ENCODE measurements at regions not wholly inside any gene's neighbourhood (a gene's known extent, or its start where the extent isn't known, plus 50 kb on each side); places are given as distances from the start of the nearest gene placed in this dataset.
"Not testable (repeated sequence)": the region's sequence is repeated elsewhere in the genome, so short reads cannot be mapped to it uniquely, and the experiment has no call there.

DNA sequence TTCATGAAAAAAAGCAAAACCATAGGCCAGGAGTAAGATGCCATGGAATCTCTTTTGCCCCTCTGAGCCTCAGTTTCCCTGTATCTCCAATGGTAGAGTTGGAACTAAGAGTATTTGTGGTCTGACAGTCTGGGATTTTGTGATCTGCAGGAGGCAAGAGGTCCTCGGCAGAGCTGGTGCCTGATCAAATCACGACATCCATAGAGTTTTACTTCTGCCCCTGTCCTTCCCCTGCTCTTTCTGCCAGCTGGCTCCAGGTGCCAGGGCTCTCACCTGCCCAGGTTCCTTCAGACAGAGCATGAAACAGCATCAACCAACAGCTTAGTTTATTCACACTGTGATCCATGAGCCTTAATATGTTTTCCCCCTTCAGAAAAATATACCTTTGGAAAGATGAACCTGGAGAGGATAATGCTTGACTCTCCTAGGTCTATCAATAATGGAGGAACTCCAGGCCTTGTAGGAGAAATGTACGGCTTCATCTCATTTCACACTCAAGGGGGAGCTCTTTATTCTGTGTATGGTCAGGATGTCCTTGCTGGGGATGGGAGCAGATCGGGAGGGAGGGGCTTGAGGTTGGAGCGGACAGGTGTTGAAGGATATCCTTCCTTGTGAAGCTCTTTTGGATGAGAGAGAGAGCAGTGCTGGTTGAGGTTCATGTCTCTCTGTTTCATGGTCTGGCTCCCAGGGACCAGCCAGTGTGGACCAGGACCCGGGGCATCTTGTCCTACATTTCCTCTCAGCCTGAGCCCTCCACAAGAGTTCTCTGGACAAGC lies 309.9 kb downstream of the RPLP1 start:
- peak; percentile 57 for DNase-seq (ENCODE audit: extremely low spot score)
- ChIA-PET CTCF (interaction anchor here (0.6 to 1.4 kb wide), 6 partner anchors 13 to 705 kb away, joined by 3 to 7 read pairs (median 3); no protein-coding TSS in a partner anchor), POLR2A (no interaction called here)
- TF ChIP-seq FOXA1 (IDR thresholded peaks at IDR 0.05) (no peak), ARNT (IDR thresholded peaks at IDR 0.05) (no peak), FOXK2 (IDR thresholded peaks at IDR 0.05) (no peak), ELF4 (IDR thresholded peaks at IDR 0.05) (no peak), TARDBP (IDR thresholded peaks at IDR 0.05) (no peak), ZNF384 (IDR thresholded peaks at IDR 0.05) (no peak), SUZ12 (IDR thresholded peaks at IDR 0.05) (no peak), NFRKB (IDR thresholded peaks at IDR 0.05) (no peak), BHLHE40 (IDR thresholded peaks at IDR 0.05; ENCODE audit: borderline replicate concordance) (no peak), FOXM1 (IDR thresholded peaks at IDR 0.05; ENCODE audit: borderline replicate concordance) (no peak), CTBP1 (IDR thresholded peaks at IDR 0.05; ENCODE audit: borderline replicate concordance) (no peak), L3MBTL2 (conservative IDR thresholded peaks at IDR 0.05) (no peak), SP1 (IDR thresholded peaks at IDR 0.05) (no peak), LEF1 (IDR thresholded peaks at IDR 0.05; ENCODE audit: borderline replicate concordance) (no peak), HDGF (IDR thresholded peaks at IDR 0.05; ENCODE audit: borderline replicate concordance) (no peak)
- TF ChIP-seq, protein P1, sequence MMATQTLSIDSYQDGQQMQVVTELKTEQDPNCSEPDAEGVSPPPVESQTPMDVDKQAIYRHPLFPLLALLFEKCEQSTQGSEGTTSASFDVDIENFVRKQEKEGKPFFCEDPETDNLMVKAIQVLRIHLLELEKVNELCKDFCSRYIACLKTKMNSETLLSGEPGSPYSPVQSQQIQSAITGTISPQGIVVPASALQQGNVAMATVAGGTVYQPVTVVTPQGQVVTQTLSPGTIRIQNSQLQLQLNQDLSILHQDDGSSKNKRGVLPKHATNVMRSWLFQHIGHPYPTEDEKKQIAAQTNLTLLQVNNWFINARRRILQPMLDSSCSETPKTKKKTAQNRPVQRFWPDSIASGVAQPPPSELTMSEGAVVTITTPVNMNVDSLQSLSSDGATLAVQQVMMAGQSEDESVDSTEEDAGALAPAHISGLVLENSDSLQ (IDR thresholded peaks at IDR 0.05), result no peak

GRCh38 chr15:69763831-69764230 lies 311.2 kb downstream of the RPLP1 start:
- no peak for DNase-seq (ENCODE audit: extremely low spot score)
- POLR2A ChIA-PET, result no interaction called here
- no peak for TF ChIP-seq FOXA1 (IDR thresholded peaks at IDR 0.05)
- TF ChIP-seq HDGF (IDR thresholded peaks at IDR 0.05; ENCODE audit: borderline replicate concordance), result no peak
- TF ChIP-seq FOXK2 (IDR thresholded peaks at IDR 0.05), result no peak
- TF ChIP-seq SP1 (IDR thresholded peaks at IDR 0.05), result no peak
- TF ChIP-seq, protein P1 (IDR thresholded peaks at IDR 0.05), result no peak
- TF ChIP-seq LEF1 (IDR thresholded peaks at IDR 0.05; ENCODE audit: borderline replicate concordance), result no peak
- TF ChIP-seq ELF4 (IDR thresholded peaks at IDR 0.05), result no peak
- no peak for TF ChIP-seq FOXM1 (IDR thresholded peaks at IDR 0.05; ENCODE audit: borderline replicate concordance)
- TF ChIP-seq ARNT (IDR thresholded peaks at IDR 0.05), result no peak
- no peak for TF ChIP-seq NFRKB (IDR thresholded peaks at IDR 0.05)
- TF ChIP-seq L3MBTL2 (conservative IDR thresholded peaks at IDR 0.05), result no peak
- TF ChIP-seq TARDBP (IDR thresholded peaks at IDR 0.05), result no peak
- TF ChIP-seq CTBP1 (IDR thresholded peaks at IDR 0.05; ENCODE audit: borderline replicate concordance), result no peak
- no peak for TF ChIP-seq BHLHE40 (IDR thresholded peaks at IDR 0.05; ENCODE audit: borderline replicate concordance)
- TF ChIP-seq ZNF384 (IDR thresholded peaks at IDR 0.05), result no peak
- no peak for TF ChIP-seq SUZ12 (IDR thresholded peaks at IDR 0.05)
- CTCF ChIA-PET, result interaction anchor here (1.4 kb wide), 1 partner anchor 703 kb away, joined by 4 read pairs; no protein-coding TSS in a partner anchor

GRCh38 chr15:69766156-69766555 lies 313.5 kb downstream of the RPLP1 start:
- DNase-seq (ENCODE audit: extremely low spot score), result no peak
- TF ChIP-seq SP1 (IDR thresholded peaks at IDR 0.05) (no peak), FOXA1 (IDR thresholded peaks at IDR 0.05) (no peak), L3MBTL2 (conservative IDR thresholded peaks at IDR 0.05) (no peak), SUZ12 (IDR thresholded peaks at IDR 0.05) (no peak), BHLHE40 (IDR thresholded peaks at IDR 0.05; ENCODE audit: borderline replicate concordance) (no peak), HDGF (IDR thresholded peaks at IDR 0.05; ENCODE audit: borderline replicate concordance) (no peak), TARDBP (IDR thresholded peaks at IDR 0.05) (no peak), CTBP1 (IDR thresholded peaks at IDR 0.05; ENCODE audit: borderline replicate concordance) (no peak), ZNF384 (IDR thresholded peaks at IDR 0.05) (no peak), FOXK2 (IDR thresholded peaks at IDR 0.05) (no peak), FOXM1 (IDR thresholded peaks at IDR 0.05; ENCODE audit: borderline replicate concordance) (no peak), ARNT (IDR thresholded peaks at IDR 0.05) (no peak), LEF1 (IDR thresholded peaks at IDR 0.05; ENCODE audit: borderline replicate concordance) (no peak), NFRKB (IDR thresholded peaks at IDR 0.05) (no peak), ELF4 (IDR thresholded peaks at IDR 0.05) (no peak)
- TF ChIP-seq, protein P1 (IDR thresholded peaks at IDR 0.05), result no peak
- POLR2A ChIA-PET, result no interaction called here

GRCh38 chr15:69767191-69767590 lies 314.6 kb downstream of the RPLP1 start:
- DNase-seq (ENCODE audit: extremely low spot score), result no peak
- POLR2A ChIA-PET, result no interaction called here
- CTCF ChIA-PET, result no interaction called here
- TF ChIP-seq SP1 (IDR thresholded peaks at IDR 0.05) (no peak), SUZ12 (IDR thresholded peaks at IDR 0.05) (no peak), LEF1 (IDR thresholded peaks at IDR 0.05; ENCODE audit: borderline replicate concordance) (no peak), L3MBTL2 (conservative IDR thresholded peaks at IDR 0.05) (no peak), NFRKB (IDR thresholded peaks at IDR 0.05) (no peak), ZNF384 (IDR thresholded peaks at IDR 0.05) (no peak), ARNT (IDR thresholded peaks at IDR 0.05) (no peak), CTBP1 (IDR thresholded peaks at IDR 0.05; ENCODE audit: borderline replicate concordance) (no peak), ELF4 (IDR thresholded peaks at IDR 0.05) (no peak), BHLHE40 (IDR thresholded peaks at IDR 0.05; ENCODE audit: borderline replicate concordance) (no peak), FOXM1 (IDR thresholded peaks at IDR 0.05; ENCODE audit: borderline replicate concordance) (no peak), HDGF (IDR thresholded peaks at IDR 0.05; ENCODE audit: borderline replicate concordance) (no peak), TARDBP (IDR thresholded peaks at IDR 0.05) (no peak), FOXA1 (IDR thresholded peaks at IDR 0.05) (no peak), FOXK2 (IDR thresholded peaks at IDR 0.05) (no peak)
- TF ChIP-seq, protein P1 (IDR thresholded peaks at IDR 0.05), result no peak

More at GRCh38 chr15:69766156-69766555, 313.5 kb downstream of the RPLP1 start:
- CTCF ChIA-PET, result no interaction called here

GRCh38 chr15:69769336-69769735 lies 316.7 kb downstream of the RPLP1 start:
- CTCF ChIA-PET; POLR2A ChIA-PET; DNase-seq (ENCODE audit: extremely low spot score): not testable (repeated sequence)

GRCh38 chr15:69774258-69774657 lies 321.6 kb downstream of the RPLP1 start:
- POLR2A ChIA-PET; DNase-seq (ENCODE audit: extremely low spot score): not testable (repeated sequence)

DNA sequence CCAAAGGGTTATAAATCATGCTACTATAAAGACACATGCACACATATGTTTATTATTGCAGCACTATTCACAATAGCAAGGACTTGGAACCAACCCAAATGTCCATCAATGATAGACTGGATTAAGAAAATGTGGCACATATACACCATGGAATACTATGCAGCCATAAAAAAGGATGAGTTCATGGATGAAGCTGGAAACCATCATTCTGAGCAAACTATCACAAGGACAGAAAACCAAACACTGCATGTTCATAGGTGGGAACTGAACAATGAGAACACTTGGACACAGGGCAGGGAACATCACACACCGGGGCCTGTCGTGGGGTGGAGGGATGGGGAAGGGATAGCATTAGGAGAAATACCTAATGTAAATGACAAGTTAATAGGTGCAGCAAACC lies 322.1 kb downstream of the RPLP1 start:
- DNase-seq (ENCODE audit: extremely low spot score); CTCF ChIA-PET; POLR2A ChIA-PET: not testable (repeated sequence)

More at GRCh38 chr15:69774258-69774657, 321.6 kb downstream of the RPLP1 start:
- CTCF ChIA-PET, result not testable (repeated sequence)

Measured in HEK293T (cell line).